SK-N-SH (cell line): ENCODE measurements at regions not wholly inside any gene's neighbourhood (a gene's known extent, or its start where the extent isn't known, plus 50 kb on each side); places are given as distances from the start of the nearest gene placed in this dataset.

Source experiments
- CTCF ChIP-seq: fragments of 200-600 bp; sonication (generic); IDR thresholded peaks from 2 replicates; pipeline ENCODE4 v1.6.1; 2017; ENCODE audit warnings: antibody characterized with exemption, mild to moderate bottlenecking, moderate library complexity
- EZH2phosphoT487 ChIP-seq: fragments of 200-600 bp; sonication (generic); IDR thresholded peaks from 2 replicates; pipeline ENCODE4 v1.6.1; 2017; ENCODE audit warnings: low read depth, mixed run types, mild to moderate bottlenecking, antibody characterized with exemption, moderate library complexity, borderline replicate concordance
- GATA2 ChIP-seq: sonication (generic); formaldehyde crosslinking; IDR thresholded peaks from 2 replicates; pipeline ENCODE4 v1.5.0; 2020; ENCODE audit warnings: mild to moderate bottlenecking, missing genetic modification reagents
- RCOR1 ChIP-seq: fragments of 150-350 bp; IDR thresholded peaks from 2 replicates; pipeline ENCODE4 v1.6.1; 2017; ENCODE audit warnings: antibody characterized with exemption, low read length
- REST ChIP-seq: IDR thresholded peaks from 2 replicates; pipeline ENCODE4 v1.6.1; 2012; ENCODE audit warnings: mild to moderate bottlenecking, low read depth, low read length, moderate library complexity
- RFX5 ChIP-seq: IDR thresholded peaks from 2 replicates; pipeline ENCODE4 v1.6.1; 2012; ENCODE audit warnings: mild to moderate bottlenecking, improper control_type of control experiment, low read length
- SMC3 ChIP-seq: IDR thresholded peaks from 2 replicates; pipeline ENCODE4 v1.6.1; 2012; ENCODE audit warnings: low read depth, low read length, improper control_type of control experiment
- YY1 ChIP-seq: IDR thresholded peaks from 2 replicates; pipeline ENCODE4 v1.4.0; 2012; ENCODE audit warnings: low read depth, mild to moderate bottlenecking
- ZBTB33 ChIP-seq: IDR thresholded peaks from 2 replicates; pipeline ENCODE4 v1.4.0; 2012; ENCODE audit warnings: low read depth, borderline replicate concordance

GRCh38 chr10:107718864-107719263 lies 554.4 kb upstream of the SORCS1 start:
- no peak for TF ChIP-seq RCOR1
- TF ChIP-seq GATA2 (CRISPR knock-in tag) = no peak
- TF ChIP-seq CTCF = no peak
- no peak for TF ChIP-seq YY1
- TF ChIP-seq EZH2phosphoT487 = no peak
- no peak for TF ChIP-seq ZBTB33
- TF ChIP-seq RFX5 = no peak
- no peak for TF ChIP-seq SMC3
- no peak for TF ChIP-seq REST
